ENCODE measurements at regions not wholly inside any gene's neighbourhood (a gene's known extent, or its start where the extent isn't known, plus 50 kb on each side); places are given as distances from the start of the nearest gene placed in this dataset.
"Not testable (repeated sequence)": the region's sequence is repeated elsewhere in the genome, so short reads cannot be mapped to it uniquely, and the experiment has no call there.

- not testable (repeated sequence) for H3K4me3 ChIP-seq (ENCODE audit: low read depth, low read length); DNase-seq (ENCODE audit: low read depth)
Measured at GRCh38 chr9:67437011-67437410, 421.7 kb upstream of the ANKRD20A1 start.

GRCh38 chr9:67424881-67425280 lies 432.5 kb upstream of the SPATA31A3 start:
- DNase-seq (ENCODE audit: low read depth); H3K4me3 ChIP-seq (ENCODE audit: low read depth, low read length): not testable (repeated sequence)

GRCh38 chr9:67423049-67423728 lies 430.8 kb upstream of the SPATA31A3 start:
- not testable (repeated sequence) for DNase-seq (ENCODE audit: low read depth); H3K4me3 ChIP-seq (ENCODE audit: low read depth, low read length)

- H3K4me3 ChIP-seq (ENCODE audit: low read depth, low read length); DNase-seq (ENCODE audit: low read depth): not testable (repeated sequence)
Measured at GRCh38 chr9:67418496-67419079, 426.2 kb upstream of the SPATA31A3 start.

- DNase-seq (ENCODE audit: low read depth); H3K4me3 ChIP-seq (ENCODE audit: low read depth, low read length): not testable (repeated sequence)
Measured at GRCh38 chr9:67417341-67417983, 425.1 kb upstream of the SPATA31A3 start.

- not testable (repeated sequence) for H3K4me3 ChIP-seq (ENCODE audit: low read depth, low read length); DNase-seq (ENCODE audit: low read depth)
Measured at GRCh38 chr9:67416639-67417038, 424.3 kb upstream of the SPATA31A3 start.

GRCh38 chr9:67410606-67411220 lies 418.4 kb upstream of the SPATA31A3 start:
- not testable (repeated sequence) for DNase-seq (ENCODE audit: low read depth); H3K4me3 ChIP-seq (ENCODE audit: low read depth, low read length)

GRCh38 chr9:67403739-67404138 lies 411.4 kb upstream of the SPATA31A3 start:
- DNase-seq (ENCODE audit: low read depth); H3K4me3 ChIP-seq (ENCODE audit: low read depth, low read length): not testable (repeated sequence)

GRCh38 chr9:67397731-67398130 lies 405.4 kb upstream of the SPATA31A3 start:
- DNase-seq (ENCODE audit: low read depth); H3K4me3 ChIP-seq (ENCODE audit: low read depth, low read length): not testable (repeated sequence)

GRCh38 chr9:67394782-67395181 lies 402.4 kb upstream of the SPATA31A3 start:
- not testable (repeated sequence) for DNase-seq (ENCODE audit: low read depth); H3K4me3 ChIP-seq (ENCODE audit: low read depth, low read length)

- not testable (repeated sequence) for DNase-seq (ENCODE audit: low read depth); H3K4me3 ChIP-seq (ENCODE audit: low read depth, low read length)
Measured at GRCh38 chr9:67394038-67394437, 401.7 kb upstream of the SPATA31A3 start.

GRCh38 chr9:67369664-67370063 lies 377.3 kb upstream of the SPATA31A3 start:
- DNase-seq (ENCODE audit: low read depth); H3K4me3 ChIP-seq (ENCODE audit: low read depth, low read length): not testable (repeated sequence)

- H3K4me3 ChIP-seq (ENCODE audit: low read depth, low read length); DNase-seq (ENCODE audit: low read depth): not testable (repeated sequence)
Measured at GRCh38 chr9:67362325-67362724, 370.0 kb upstream of the SPATA31A3 start.

GRCh38 chr9:67353961-67354360 lies 361.6 kb upstream of the SPATA31A3 start:
- DNase-seq (ENCODE audit: low read depth); H3K4me3 ChIP-seq (ENCODE audit: low read depth, low read length): not testable (repeated sequence)

- not testable (repeated sequence) for DNase-seq (ENCODE audit: low read depth); H3K4me3 ChIP-seq (ENCODE audit: low read depth, low read length)
Measured at GRCh38 chr9:67349424-67349759, 357.0 kb upstream of the SPATA31A3 start.

- DNase-seq (ENCODE audit: low read depth); H3K4me3 ChIP-seq (ENCODE audit: low read depth, low read length): not testable (repeated sequence)
Measured at GRCh38 chr9:67348562-67349423, 356.4 kb upstream of the SPATA31A3 start.

- DNase-seq (ENCODE audit: low read depth); H3K4me3 ChIP-seq (ENCODE audit: low read depth, low read length): not testable (repeated sequence)
Measured at GRCh38 chr9:67348094-67348493, 355.7 kb upstream of the SPATA31A3 start.

GRCh38 chr9:67339216-67339615 lies 346.9 kb upstream of the SPATA31A3 start:
- H3K4me3 ChIP-seq (ENCODE audit: low read depth, low read length); DNase-seq (ENCODE audit: low read depth): not testable (repeated sequence)

- not testable (repeated sequence) for DNase-seq (ENCODE audit: low read depth); H3K4me3 ChIP-seq (ENCODE audit: low read depth, low read length)
Measured at GRCh38 chr9:67338201-67338600, 345.9 kb upstream of the SPATA31A3 start.
